ENCODE measurements at regions not wholly inside any gene's neighbourhood (a gene's known extent, or its start where the extent isn't known, plus 50 kb on each side); places are given as distances from the start of the nearest gene placed in this dataset.

DNA sequence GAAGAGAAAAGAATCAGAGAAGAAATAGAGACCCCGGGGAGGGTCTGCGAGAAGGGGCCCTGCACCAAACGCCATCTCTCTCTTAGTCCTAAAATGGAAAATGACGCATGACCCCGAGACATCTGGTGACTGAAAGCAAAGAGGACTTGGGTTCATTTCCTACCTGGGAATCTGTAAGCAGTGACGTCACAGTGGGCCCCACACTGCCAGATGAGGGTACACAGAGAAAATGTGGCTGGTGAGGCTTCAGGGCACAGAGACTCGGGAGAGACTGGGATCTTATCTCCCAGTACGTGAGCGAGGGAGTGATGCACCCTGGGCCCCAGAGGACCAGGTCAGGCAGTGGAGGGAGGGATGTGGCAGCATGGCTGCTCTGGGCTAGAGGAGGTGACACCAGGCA is 288.1 kb upstream of the SFSWAP start:
- TF ChIP-seq, protein P1, sequence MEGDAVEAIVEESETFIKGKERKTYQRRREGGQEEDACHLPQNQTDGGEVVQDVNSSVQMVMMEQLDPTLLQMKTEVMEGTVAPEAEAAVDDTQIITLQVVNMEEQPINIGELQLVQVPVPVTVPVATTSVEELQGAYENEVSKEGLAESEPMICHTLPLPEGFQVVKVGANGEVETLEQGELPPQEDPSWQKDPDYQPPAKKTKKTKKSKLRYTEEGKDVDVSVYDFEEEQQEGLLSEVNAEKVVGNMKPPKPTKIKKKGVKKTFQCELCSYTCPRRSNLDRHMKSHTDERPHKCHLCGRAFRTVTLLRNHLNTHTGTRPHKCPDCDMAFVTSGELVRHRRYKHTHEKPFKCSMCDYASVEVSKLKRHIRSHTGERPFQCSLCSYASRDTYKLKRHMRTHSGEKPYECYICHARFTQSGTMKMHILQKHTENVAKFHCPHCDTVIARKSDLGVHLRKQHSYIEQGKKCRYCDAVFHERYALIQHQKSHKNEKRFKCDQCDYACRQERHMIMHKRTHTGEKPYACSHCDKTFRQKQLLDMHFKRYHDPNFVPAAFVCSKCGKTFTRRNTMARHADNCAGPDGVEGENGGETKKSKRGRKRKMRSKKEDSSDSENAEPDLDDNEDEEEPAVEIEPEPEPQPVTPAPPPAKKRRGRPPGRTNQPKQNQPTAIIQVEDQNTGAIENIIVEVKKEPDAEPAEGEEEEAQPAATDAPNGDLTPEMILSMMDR (IDR thresholded peaks at IDR 0.05), result no peak
- no peak for TF ChIP-seq POLR2A (IDR thresholded peaks at IDR 0.05)

All from lower leg skin (tissue), 3 donors.